GM06990 (cell line): ENCODE measurements at regions not wholly inside any gene's neighbourhood (a gene's known extent, or its start where the extent isn't known, plus 50 kb on each side); places are given as distances from the start of the nearest gene placed in this dataset.

Source experiments
- DNase-seq: peaks from one replicate; pipeline ENCODE4 v3.0.0-alpha.2; 2011; ENCODE audit not compliant: insufficient read length; ENCODE audit errors: extremely low read depth
- H3K27me3 ChIP-seq: replicated peaks from 2 replicates; pipeline ENCODE4 v1.6.0; 2011; ENCODE audit warnings: low read length; ENCODE audit not compliant: control insufficient read depth, insufficient read depth
- H3K36me3 ChIP-seq: 2 replicates; pipeline ENCODE4 v1.5.1; 2011; ENCODE audit warnings: low read length; ENCODE audit not compliant: control insufficient read depth, insufficient read depth
- H3K4me3 ChIP-seq: replicated peaks from 2 replicates; pipeline ENCODE4 v1.5.1; 2011; ENCODE audit warnings: low read depth, mild to moderate bottlenecking, control low read depth, low read length
- CTCF ChIP-seq: IDR thresholded peaks from 2 replicates; pipeline ENCODE4 v1.5.1; 2011; ENCODE audit warnings: low read length, control low read depth, mild to moderate bottlenecking, inconsistent platforms; ENCODE audit not compliant: insufficient read depth, poor library complexity, severe bottlenecking

GRCh38 chr14:26841920-26842741 lies 244.3 kb upstream of the NOVA1 start:
- H3K36me3 ChIP-seq, result no peaks in the 10 kb centered on the region
- H3K4me3 ChIP-seq, result no peak overlapping the region
- H3K27me3 ChIP-seq, result no peaks in the 10 kb centered on the region
- DNase-seq, result no peak
- no peak for TF ChIP-seq CTCF

GRCh38 chr14:26845151-26845818 lies 247.5 kb upstream of the NOVA1 start:
- DNase-seq, result no peak
- no peak for TF ChIP-seq CTCF
- no peaks in the 10 kb centered on the region for H3K27me3 ChIP-seq
- H3K36me3 ChIP-seq, result no peaks in the 10 kb centered on the region
- H3K4me3 ChIP-seq, result no peak overlapping the region

GRCh38 chr14:26846388-26846787 lies 248.6 kb upstream of the NOVA1 start:
- H3K27me3 ChIP-seq, result no peaks in the 10 kb centered on the region
- H3K36me3 ChIP-seq, result no peaks in the 10 kb centered on the region
- no peak overlapping the region for H3K4me3 ChIP-seq
- no peak for DNase-seq
- TF ChIP-seq CTCF, result no peak

- TF ChIP-seq CTCF, result no peak
- Histone ChIP-seq H3K36me3 (no peaks in the 10 kb centered on the region), H3K4me3 (no peak overlapping the region), H3K27me3 (no peaks in the 10 kb centered on the region)
- no peak for DNase-seq
Measured at GRCh38 chr14:26849514-26849913, 251.7 kb upstream of the NOVA1 start.

- Histone ChIP-seq H3K4me3 (no peak overlapping the region), H3K36me3 (no peaks in the 10 kb centered on the region), H3K27me3 (no peaks in the 10 kb centered on the region)
- no peak for DNase-seq
- no peak for TF ChIP-seq CTCF
Measured at GRCh38 chr14:26851793-26852192, 254.0 kb upstream of the NOVA1 start.
